WTC11 (cell line): ENCODE measurements at regions not wholly inside any gene's neighbourhood (a gene's known extent, or its start where the extent isn't known, plus 50 kb on each side); places are given as distances from the start of the nearest gene placed in this dataset.

ENCODE experiments used
- ATAC-seq: fragments of 200-7000 bp; cut with Tn5 transposase; 2 replicates; pipeline ENCODE4 v1.10.0; 2021; ENCODE audit warnings: mild to moderate bottlenecking, moderate library complexity
- CTCF ChIA-PET: fragments of 300-600 bp; sonication (Branson Sonifier 250); formaldehyde crosslinking; loops from one replicate; lab custom pipeline; 2021; ENCODE audit warnings: antibody characterized with exemption; lab: Charles Lee
- POLR2A ChIA-PET: fragments of 350-600 bp; sonication (Branson Sonifier 250); formaldehyde crosslinking; loops from one replicate; lab custom pipeline; 2021; ENCODE audit warnings: antibody characterized with exemption; lab: Charles Lee
- DNase-seq: peaks from one replicate; pipeline ENCODE4 v3.0.0; 2021; ENCODE audit warnings: low spot score
- H3K27ac Mint-ChIP-seq: 2 replicates; pipeline ENCODE4 v1.8.0; 2021; ENCODE audit warnings: mixed read lengths
- H3K27me3 Mint-ChIP-seq: 2 replicates; pipeline ENCODE4 v1.8.0; 2021; ENCODE audit warnings: low read depth, mild to moderate bottlenecking, moderate library complexity, mixed read lengths
- H3K36me3 Mint-ChIP-seq: 2 replicates; pipeline ENCODE4 v1.8.0; 2021; ENCODE audit warnings: mixed read lengths
- H3K4me1 Mint-ChIP-seq: 2 replicates; pipeline ENCODE4 v1.8.0; 2022; ENCODE audit warnings: mixed read lengths
- H3K4me3 Mint-ChIP-seq: 2 replicates; pipeline ENCODE4 v1.8.0; 2021; ENCODE audit warnings: mild to moderate bottlenecking, moderate library complexity, mixed read lengths
- H3K9me3 Mint-ChIP-seq: 2 replicates; pipeline ENCODE4 v1.8.0; 2021; ENCODE audit warnings: mixed read lengths
- ATF1 ChIP-seq: sonication (generic); formaldehyde crosslinking; IDR thresholded peaks from 2 replicates; pipeline ENCODE4 v1.8.1; 2023; ENCODE audit warnings: mild to moderate bottlenecking, moderate library complexity, missing genetic modification reagents
- ATF2 ChIP-seq: sonication (generic); formaldehyde crosslinking; IDR thresholded peaks from 2 replicates; pipeline ENCODE4 v1.8.1; 2022; ENCODE audit warnings: low read depth, missing genetic modification reagents, borderline replicate concordance
- CREM ChIP-seq: sonication (generic); formaldehyde crosslinking; IDR thresholded peaks from 2 replicates; pipeline ENCODE4 v1.8.1; 2022; ENCODE audit warnings: mild to moderate bottlenecking, missing genetic modification reagents, moderate library complexity
- E2F1 ChIP-seq: sonication (generic); formaldehyde crosslinking; IDR thresholded peaks from 2 replicates; pipeline ENCODE4 v1.8.0; 2022; ENCODE audit warnings: mild to moderate bottlenecking, missing genetic modification reagents
- FOXK1 ChIP-seq: sonication (generic); formaldehyde crosslinking; IDR thresholded peaks from 2 replicates; pipeline ENCODE4 v1.8.0; 2022; ENCODE audit warnings: mild to moderate bottlenecking, moderate library complexity, missing genetic modification reagents
- FOXP1 ChIP-seq: sonication (generic); formaldehyde crosslinking; IDR thresholded peaks from 2 replicates; pipeline ENCODE4 v1.8.0; 2022; ENCODE audit warnings: missing genetic modification reagents, mild to moderate bottlenecking, moderate library complexity, borderline replicate concordance
- FOXP4 ChIP-seq: sonication (generic); formaldehyde crosslinking; IDR thresholded peaks from 2 replicates; pipeline ENCODE4 v1.8.0; 2022; ENCODE audit warnings: mild to moderate bottlenecking, missing genetic modification reagents
- GRHL2 ChIP-seq: fragments of 250-450 bp; sonication (Bioruptor Pico); IDR thresholded peaks from 2 replicates; pipeline ENCODE4 v1.8.0; 2022; ENCODE audit warnings: mild to moderate bottlenecking, moderate library complexity; ENCODE audit not compliant: insufficient replicate concordance, severe bottlenecking
- HMGA2 ChIP-seq: fragments of 250-450 bp; sonication (Bioruptor Pico); IDR thresholded peaks from 2 replicates; pipeline ENCODE4 v1.4.0; 2021; ENCODE audit warnings: mild to moderate bottlenecking, moderate library complexity
- IRF2 ChIP-seq: sonication (generic); formaldehyde crosslinking; IDR thresholded peaks from 2 replicates; pipeline ENCODE4 v1.8.0; 2022; ENCODE audit warnings: low read depth, missing genetic modification reagents, borderline replicate concordance
- KAT7 ChIP-seq: sonication (generic); formaldehyde crosslinking; IDR thresholded peaks from 2 replicates; pipeline ENCODE4 v1.8.1; 2023; ENCODE audit warnings: missing genetic modification reagents, mild to moderate bottlenecking, borderline replicate concordance
- MLX ChIP-seq: sonication (generic); formaldehyde crosslinking; IDR thresholded peaks from 2 replicates; pipeline ENCODE4 v1.8.1; 2023; ENCODE audit warnings: mild to moderate bottlenecking, missing genetic modification reagents, moderate library complexity
- NFATC4 ChIP-seq: fragments of 250-450 bp; sonication (Bioruptor Pico); IDR thresholded peaks from 2 replicates; pipeline ENCODE4 v1.9.0; 2021; ENCODE audit warnings: mild to moderate bottlenecking
- NFE2L1 ChIP-seq: sonication (generic); formaldehyde crosslinking; IDR thresholded peaks from 2 replicates; pipeline ENCODE4 v1.8.1; 2023; ENCODE audit warnings: missing genetic modification reagents
- OVOL2 ChIP-seq: fragments of 250-450 bp; sonication (Bioruptor Pico); IDR thresholded peaks from 2 replicates; pipeline ENCODE4 v1.9.0; 2021; ENCODE audit warnings: mild to moderate bottlenecking, borderline replicate concordance
- SMAD3 ChIP-seq: sonication (generic); formaldehyde crosslinking; IDR thresholded peaks from 2 replicates; pipeline ENCODE4 v1.8.0; 2022; ENCODE audit warnings: missing genetic modification reagents, mild to moderate bottlenecking, borderline replicate concordance
- SMAD4 ChIP-seq: sonication (generic); formaldehyde crosslinking; IDR thresholded peaks from 2 replicates; pipeline ENCODE4 v1.8.0; 2022; ENCODE audit warnings: mild to moderate bottlenecking, missing genetic modification reagents
- USF1 ChIP-seq: sonication (generic); formaldehyde crosslinking; IDR thresholded peaks from 2 replicates; pipeline ENCODE4 v1.8.0; 2022; ENCODE audit warnings: mild to moderate bottlenecking, missing genetic modification reagents
- ZMAT4 ChIP-seq: fragments of 250-450 bp; sonication (Bioruptor Pico); IDR thresholded peaks from 2 replicates; pipeline ENCODE4 v1.9.0; 2021; ENCODE audit warnings: mild to moderate bottlenecking
- ZNF121 ChIP-seq: sonication (generic); formaldehyde crosslinking; IDR thresholded peaks from 2 replicates; pipeline ENCODE4 v1.8.0; 2023; ENCODE audit warnings: missing genetic modification reagents
- ZNF219 ChIP-seq: sonication (generic); formaldehyde crosslinking; IDR thresholded peaks from 2 replicates; pipeline ENCODE4 v1.8.0; 2023; ENCODE audit warnings: missing genetic modification reagents, mild to moderate bottlenecking, borderline replicate concordance
- ZNF671 ChIP-seq: fragments of 250-450 bp; sonication (Bioruptor Pico); IDR thresholded peaks from 2 replicates; pipeline ENCODE4 v1.8.0; 2021; ENCODE audit warnings: mild to moderate bottlenecking
- TF ChIP-seq, protein P1 (sequence below): sonication (generic); formaldehyde crosslinking; IDR thresholded peaks from 2 replicates; pipeline ENCODE4 v1.8.0; 2022; ENCODE audit warnings: mild to moderate bottlenecking, missing genetic modification reagents
- TF ChIP-seq, protein P2 (sequence below): sonication (generic); formaldehyde crosslinking; IDR thresholded peaks from 2 replicates; pipeline ENCODE4 v1.8.0; 2022; ENCODE audit warnings: missing genetic modification reagents
- TF ChIP-seq, protein P3 (sequence below): sonication (generic); formaldehyde crosslinking; IDR thresholded peaks from 2 replicates; pipeline ENCODE4 v1.8.1; 2022; ENCODE audit warnings: low read depth, mild to moderate bottlenecking, moderate library complexity, missing genetic modification reagents, borderline replicate concordance

- no peaks in the 10 kb centered on the region for H3K9me3 Mint-ChIP-seq
- H3K4me1 Mint-ChIP-seq = peaks cover 41% of the 10 kb centered on the region
- peak; percentile 60 for DNase-seq
- ChIA-PET POLR2A (interaction anchor here (1.4 kb wide), 1 partner anchor 10 kb away, joined by 5 read pairs; no protein-coding TSS in a partner anchor), CTCF (interaction anchor here (0.9 to 2.7 kb wide), 11 partner anchors 10 to 616 kb away, joined by 3 to 16 read pairs (median 5); partner anchors contain the start of gene ADRA1B)
- peak overlapping the region; percentile 36; the same call in 1 of the 2 replicates for H3K27ac Mint-ChIP-seq
- peak; percentile 57 for ATAC-seq
- H3K36me3 Mint-ChIP-seq = no peaks in the 10 kb centered on the region
- peaks cover 11% of the 10 kb centered on the region for H3K27me3 Mint-ChIP-seq
- H3K4me3 Mint-ChIP-seq = peak overlapping the region; percentile 54
- TF ChIP-seq SMAD4 (CRISPR knock-in tag) = no peak
- 0 out of 2 replicates have a peak, but pooled peaks have one; percentile 43 for TF ChIP-seq NFE2L1 (CRISPR knock-in tag)
- TF ChIP-seq ZNF219 = no peak
- TF ChIP-seq KAT7 = no peak
- TF ChIP-seq FOXP4 = no peak
- no peak for TF ChIP-seq ZNF121 (CRISPR knock-in tag)
- TF ChIP-seq CREM (CRISPR knock-in tag) = no peak
- TF ChIP-seq IRF2 = no peak
- no peak for TF ChIP-seq FOXK1 (CRISPR knock-in tag)
- TF ChIP-seq, protein P1, sequence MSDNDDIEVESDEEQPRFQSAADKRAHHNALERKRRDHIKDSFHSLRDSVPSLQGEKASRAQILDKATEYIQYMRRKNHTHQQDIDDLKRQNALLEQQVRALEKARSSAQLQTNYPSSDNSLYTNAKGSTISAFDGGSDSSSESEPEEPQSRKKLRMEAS (CRISPR knock-in tag) = peak; percentile 62; the same call in 1 of the 2 replicates
- TF ChIP-seq, protein P2, sequence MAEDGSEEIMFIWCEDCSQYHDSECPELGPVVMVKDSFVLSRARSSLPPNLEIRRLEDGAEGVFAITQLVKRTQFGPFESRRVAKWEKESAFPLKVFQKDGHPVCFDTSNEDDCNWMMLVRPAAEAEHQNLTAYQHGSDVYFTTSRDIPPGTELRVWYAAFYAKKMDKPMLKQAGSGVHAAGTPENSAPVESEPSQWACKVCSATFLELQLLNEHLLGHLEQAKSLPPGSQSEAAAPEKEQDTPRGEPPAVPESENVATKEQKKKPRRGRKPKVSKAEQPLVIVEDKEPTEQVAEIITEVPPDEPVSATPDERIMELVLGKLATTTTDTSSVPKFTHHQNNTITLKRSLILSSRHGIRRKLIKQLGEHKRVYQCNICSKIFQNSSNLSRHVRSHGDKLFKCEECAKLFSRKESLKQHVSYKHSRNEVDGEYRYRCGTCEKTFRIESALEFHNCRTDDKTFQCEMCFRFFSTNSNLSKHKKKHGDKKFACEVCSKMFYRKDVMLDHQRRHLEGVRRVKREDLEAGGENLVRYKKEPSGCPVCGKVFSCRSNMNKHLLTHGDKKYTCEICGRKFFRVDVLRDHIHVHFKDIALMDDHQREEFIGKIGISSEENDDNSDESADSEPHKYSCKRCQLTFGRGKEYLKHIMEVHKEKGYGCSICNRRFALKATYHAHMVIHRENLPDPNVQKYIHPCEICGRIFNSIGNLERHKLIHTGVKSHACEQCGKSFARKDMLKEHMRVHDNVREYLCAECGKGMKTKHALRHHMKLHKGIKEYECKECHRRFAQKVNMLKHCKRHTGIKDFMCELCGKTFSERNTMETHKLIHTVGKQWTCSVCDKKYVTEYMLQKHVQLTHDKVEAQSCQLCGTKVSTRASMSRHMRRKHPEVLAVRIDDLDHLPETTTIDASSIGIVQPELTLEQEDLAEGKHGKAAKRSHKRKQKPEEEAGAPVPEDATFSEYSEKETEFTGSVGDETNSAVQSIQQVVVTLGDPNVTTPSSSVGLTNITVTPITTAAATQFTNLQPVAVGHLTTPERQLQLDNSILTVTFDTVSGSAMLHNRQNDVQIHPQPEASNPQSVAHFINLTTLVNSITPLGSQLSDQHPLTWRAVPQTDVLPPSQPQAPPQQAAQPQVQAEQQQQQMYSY (CRISPR knock-in tag) = no peak
- peak; percentile 79 for TF ChIP-seq FOXP1 (CRISPR knock-in tag)
- TF ChIP-seq NFATC4 = no peak
- no peak for TF ChIP-seq GRHL2 (CRISPR knock-in tag)
- 0 out of 2 replicates have a peak, but pooled peaks have one; percentile 41 for TF ChIP-seq E2F1
- TF ChIP-seq ATF1 (CRISPR knock-in tag) = no peak
- TF ChIP-seq, protein P3, sequence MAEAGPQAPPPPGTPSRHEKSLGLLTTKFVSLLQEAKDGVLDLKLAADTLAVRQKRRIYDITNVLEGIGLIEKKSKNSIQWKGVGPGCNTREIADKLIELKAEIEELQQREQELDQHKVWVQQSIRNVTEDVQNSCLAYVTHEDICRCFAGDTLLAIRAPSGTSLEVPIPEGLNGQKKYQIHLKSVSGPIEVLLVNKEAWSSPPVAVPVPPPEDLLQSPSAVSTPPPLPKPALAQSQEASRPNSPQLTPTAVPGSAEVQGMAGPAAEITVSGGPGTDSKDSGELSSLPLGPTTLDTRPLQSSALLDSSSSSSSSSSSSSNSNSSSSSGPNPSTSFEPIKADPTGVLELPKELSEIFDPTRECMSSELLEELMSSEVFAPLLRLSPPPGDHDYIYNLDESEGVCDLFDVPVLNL (CRISPR knock-in tag) = no peak
- peak; percentile 59; the same call in 1 of the 2 replicates for TF ChIP-seq USF1
- TF ChIP-seq ATF2 (CRISPR knock-in tag) = no peak
- TF ChIP-seq HMGA2 (CRISPR knock-in tag) = no peak
- TF ChIP-seq ZNF671 (CRISPR knock-in tag) = no peak
- no peak for TF ChIP-seq ZMAT4
- TF ChIP-seq MLX = no peak
- TF ChIP-seq SMAD3 (CRISPR knock-in tag) = no peak
- no peak for TF ChIP-seq OVOL2
Observed at GRCh38 chr5:159773062-159773924, 143.0 kb upstream of the ADRA1B start.
